GM12878 (cell line): ENCODE measurements at regions not wholly inside any gene's neighbourhood (a gene's known extent, or its start where the extent isn't known, plus 50 kb on each side); places are given as distances from the start of the nearest gene placed in this dataset.

Experiments
- ATAC-seq: fragments of 200-7000 bp; cut with Tn5 transposase; 3 replicates; pipeline ENCODE4 v1.9.1; 2020; ENCODE audit warnings: mild to moderate bottlenecking, moderate library complexity
- BruUV-seq: library from RNA; stranded (reverse); fragments of 400-500 nt; replicated peaks from 2 replicates; lab custom pipeline; 2021; lab: Mats Ljungman, UMichigan
- CTCF ChIA-PET: fragments of 300-600 bp; sonication (Branson Sonifier 250); formaldehyde crosslinking; extraction: SDS; loops from one replicate; lab custom pipeline; 2021; ENCODE audit warnings: inconsistent platforms; lab: Yijun Ruan, JAX
- POLR2A ChIA-PET: fragments of 350-600 bp; formaldehyde crosslinking; extraction: SDS; loops from one replicate; lab custom pipeline; 2021; ENCODE audit warnings: inconsistent platforms; lab: Charles Lee
- RAD21 ChIA-PET: fragments of 300-600 bp; sonication (Branson Sonifier 250); formaldehyde crosslinking; loops from one replicate; lab custom pipeline; 2023; ENCODE audit warnings: antibody characterized with exemption; ENCODE audit not compliant: unreplicated experiment; lab: Charles Lee
- SMC1A ChIA-PET: fragments of 300-600 bp; sonication (Branson Sonifier 250); formaldehyde crosslinking; loops from one replicate; lab custom pipeline; 2023; ENCODE audit not compliant: unreplicated experiment, uncharacterized antibody; lab: Charles Lee
- DNase-seq: peaks from one replicate; pipeline ENCODE4 v3.0.0-alpha.2; 2011; ENCODE audit warnings: low read depth, low spot score
- FAIRE-seq: peaks from 3 replicates; lab custom pipeline; 2011; peaks lifted over from hg19 to GRCh38; lab: Jason Lieb, UNC
- H2AFZ ChIP-seq: 2 replicates; pipeline ENCODE4 v1.6.0; 2011; ENCODE audit warnings: low read depth, low read length, control low read depth; ENCODE audit not compliant: control insufficient read depth
- H3K27ac ChIP-seq: 2 replicates; pipeline ENCODE4 v1.5.1; 2011; ENCODE audit warnings: control low read depth; ENCODE audit not compliant: control insufficient read depth, insufficient read depth
- H3K27me3 ChIP-seq, 2 experiments: replicated peaks in 1 of 2; 2 replicates each; pipeline versions ENCODE4 v1.6.0 to v1.6.1; 2011; ENCODE audit warnings: low read length in 1 of 2; ENCODE audit not compliant: control insufficient read depth in 2 of 2, insufficient read depth in 2 of 2
- H3K36me3 ChIP-seq, 2 experiments: 2 replicates each; pipeline ENCODE4 v1.5.1; 2011; ENCODE audit warnings: low read length in 1 of 2; ENCODE audit not compliant: control insufficient read depth in 2 of 2, insufficient read depth in 2 of 2
- H3K4me1 ChIP-seq: 2 replicates; pipeline ENCODE4 v1.6.1; 2011; ENCODE audit warnings: mild to moderate bottlenecking, low read length, moderate library complexity, mixed read lengths; ENCODE audit not compliant: control insufficient read depth, insufficient read depth
- H3K4me2 ChIP-seq: 2 replicates; pipeline ENCODE4 v1.6.0; 2011; ENCODE audit warnings: control low read depth; ENCODE audit not compliant: control insufficient read depth, insufficient read depth
- H3K4me3 ChIP-seq: fragments of 200-600 bp; sonication (generic); 2 replicates; pipeline ENCODE4 v1.5.1; 2016
- H3K79me2 ChIP-seq: 2 replicates; pipeline ENCODE4 v1.6.0; 2011; ENCODE audit warnings: low read length; ENCODE audit not compliant: control insufficient read depth, insufficient read depth
- H3K9ac ChIP-seq: 2 replicates; pipeline ENCODE4 v1.8.0; 2011; ENCODE audit warnings: low read length, control low read depth, mixed read lengths; ENCODE audit not compliant: control insufficient read depth, insufficient read depth
- H3K9me3 ChIP-seq: replicated peaks from 3 replicates; pipeline ENCODE4 v1.5.1; 2011; ENCODE audit warnings: mild to moderate bottlenecking, low read length; ENCODE audit not compliant: control insufficient read depth, insufficient read depth
- H4K20me1 ChIP-seq: 2 replicates; pipeline ENCODE4 v1.6.0; 2011; ENCODE audit not compliant: control insufficient read depth, insufficient read depth
- BRCA1 ChIP-seq: IDR thresholded peaks from 2 replicates; pipeline ENCODE4 v1.6.1; 2011; ENCODE audit warnings: low read depth, low read length, improper control_type of control experiment
- E2F4 ChIP-seq: IDR thresholded peaks from 2 replicates; pipeline ENCODE4 v1.6.1; 2012; ENCODE audit warnings: low read depth, low read length, improper control_type of control experiment
- MTA2 ChIP-seq: fragments of 450-650 bp; IDR thresholded peaks from 2 replicates; pipeline ENCODE4 v1.6.1; 2016; ENCODE audit warnings: low read depth, mild to moderate bottlenecking, moderate library complexity
- RUNX3 ChIP-seq: IDR thresholded peaks from 2 replicates; pipeline ENCODE4 v1.6.1; 2012; ENCODE audit warnings: low read length, inconsistent platforms
- SKIL ChIP-seq: fragments of 450-650 bp; IDR thresholded peaks from 2 replicates; pipeline ENCODE4 v1.6.1; 2017; ENCODE audit warnings: mild to moderate bottlenecking, low read depth, inconsistent platforms; ENCODE audit not compliant: poor library complexity, severe bottlenecking
- USF1 ChIP-seq: IDR thresholded peaks from 2 replicates; pipeline ENCODE4 v1.6.1; 2011; ENCODE audit warnings: borderline replicate concordance, low read depth, mild to moderate bottlenecking, moderate library complexity, mixed read lengths, low read length; ENCODE audit not compliant: insufficient read depth; ENCODE audit errors: extremely low read length
- WGBS: methylation state at CpG from one replicate; pipeline ENCODE4 v1.1.6; 2016; ENCODE audit warnings: low lambda C conversion rate; ENCODE audit not compliant: insufficient replicate concordance, insufficient coverage; ENCODE audit errors: missing lambda C conversion rate; 5-methylcytosine and 5-hydroxymethylcytosine counted together
- in situ Hi-C: fragments of 300-500 bp; cut with MboI; formaldehyde crosslinking; loops from 9 replicates; pipeline ENCODE4 v1.14.3; 2018; ENCODE audit warnings: mixed read lengths
- intact Hi-C: fragments of 100-400 bp; cut with micrococcal nuclease; formaldehyde crosslinking; loops from one replicate; pipeline ENCODE4 v1.14.2; 2022; ENCODE audit not compliant: unreplicated experiment
- TF ChIP-seq, protein P1 (sequence below): IDR thresholded peaks from 2 replicates; pipeline ENCODE4 v1.6.1; 2011; ENCODE audit warnings: mild to moderate bottlenecking, low read depth, low read length, moderate library complexity; ENCODE audit not compliant: insufficient replicate concordance
- TF ChIP-seq, protein P2 (sequence below): fragments of 450-650 bp; IDR thresholded peaks from 2 replicates; pipeline ENCODE4 v1.6.1; 2016; ENCODE audit warnings: mild to moderate bottlenecking

DNA sequence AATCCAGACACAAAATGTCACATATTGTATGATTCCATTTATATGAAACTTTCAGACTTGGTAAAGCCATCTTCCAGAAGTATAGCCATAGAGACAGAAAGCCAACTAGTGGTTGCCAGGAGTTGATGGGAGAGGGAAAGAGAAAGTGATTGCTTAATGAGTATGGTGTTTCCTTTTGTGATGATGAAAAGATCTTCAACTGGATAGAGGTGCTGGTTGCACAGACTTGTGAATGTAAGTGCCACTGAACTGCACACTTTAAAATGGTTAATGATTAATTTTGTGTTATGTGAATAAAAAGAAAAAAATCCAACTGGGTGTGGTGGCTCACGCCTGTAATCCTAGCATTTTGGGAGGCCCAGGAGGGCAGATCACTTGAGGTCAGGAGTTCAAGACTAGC, 135.3 kb upstream of the SLC1A4 start:
- H3K4me2 ChIP-seq, result no peak overlapping the region
- WGBS, result 91% methylated on average over 1 of the region's 1 CpG
- H3K27ac ChIP-seq, result no peak overlapping the region
- DNase-seq, result no peak
- no peaks in the 10 kb centered on the region for H3K79me2 ChIP-seq
- H3K27me3 ChIP-seq, result no peaks in the 10 kb centered on the region
- intact Hi-C loops, result no loop called here
- RAD21 ChIA-PET, result no interaction called here
- H3K4me1 ChIP-seq, result peaks cover 10% of the 10 kb centered on the region
- CTCF ChIA-PET, result interaction anchor here (1.6 to 1.9 kb wide), 2 partner anchors 8 to 22 kb away, joined by 4 to 5 read pairs; no protein-coding TSS in a partner anchor
- no peak for FAIRE-seq
- H4K20me1 ChIP-seq, result no peaks in the 10 kb centered on the region
- no peak overlapping the region for H2AFZ ChIP-seq
- H3K36me3 ChIP-seq, result no peaks in the 10 kb centered on the region
- in situ Hi-C loops, result no loop called here
- SMC1A ChIA-PET, result no interaction called here
- H3K9ac ChIP-seq, result no peak overlapping the region
- ATAC-seq, result no peak
- H3K9me3 ChIP-seq, result no peaks in the 10 kb centered on the region
- no peak for TF ChIP-seq BRCA1
- no peak for TF ChIP-seq SKIL
- no peak for TF ChIP-seq MTA2
- POLR2A ChIA-PET, result no interaction called here
- no peak overlapping the region for H3K4me3 ChIP-seq
- no TSS peak for BruUV-seq

- no TSS peak for BruUV-seq
- CTCF ChIA-PET, result interaction anchor here (1.6 kb wide), 1 partner anchor 23 kb away, joined by 4 read pairs; no protein-coding TSS in a partner anchor
- no peaks in the 10 kb centered on the region for H3K27me3 ChIP-seq
- no peaks in the 10 kb centered on the region for H4K20me1 ChIP-seq
- SMC1A ChIA-PET, result no interaction called here
- peaks cover 15% of the 10 kb centered on the region for H3K4me1 ChIP-seq
- no peak overlapping the region for H3K9ac ChIP-seq
- no peak overlapping the region for H3K4me3 ChIP-seq
- no peaks in the 10 kb centered on the region; the same call in 1 of the 2 replicates for H3K79me2 ChIP-seq
- H3K4me2 ChIP-seq, result no peak overlapping the region
- POLR2A ChIA-PET, result no interaction called here
- H2AFZ ChIP-seq, result peak overlapping the region; percentile 35
- intact Hi-C loops (no loop called here), in situ Hi-C loops (no loop called here)
- FAIRE-seq, result no peak
- no peaks in the 10 kb centered on the region for H3K36me3 ChIP-seq
- DNase-seq, result no peak
- WGBS, result 42% methylated on average over 1 of the region's 1 CpG
- RAD21 ChIA-PET, result no interaction called here
- H3K9me3 ChIP-seq, result no peaks in the 10 kb centered on the region
- no peak; the same call in 2 of the 3 replicates for ATAC-seq
- H3K27ac ChIP-seq, result no peak overlapping the region
- TF ChIP-seq E2F4 (no peak), USF1 (peak; percentile 22), RUNX3 (0 out of 2 replicates have a peak, but pooled peaks have one; percentile 16)
- TF ChIP-seq, protein P1, sequence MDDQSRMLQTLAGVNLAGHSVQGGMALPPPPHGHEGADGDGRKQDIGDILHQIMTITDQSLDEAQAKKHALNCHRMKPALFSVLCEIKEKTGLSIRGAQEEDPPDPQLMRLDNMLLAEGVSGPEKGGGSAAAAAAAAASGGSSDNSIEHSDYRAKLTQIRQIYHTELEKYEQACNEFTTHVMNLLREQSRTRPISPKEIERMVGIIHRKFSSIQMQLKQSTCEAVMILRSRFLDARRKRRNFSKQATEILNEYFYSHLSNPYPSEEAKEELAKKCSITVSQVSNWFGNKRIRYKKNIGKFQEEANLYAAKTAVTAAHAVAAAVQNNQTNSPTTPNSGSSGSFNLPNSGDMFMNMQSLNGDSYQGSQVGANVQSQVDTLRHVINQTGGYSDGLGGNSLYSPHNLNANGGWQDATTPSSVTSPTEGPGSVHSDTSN, result peak; percentile 26
- TF ChIP-seq, protein P2, sequence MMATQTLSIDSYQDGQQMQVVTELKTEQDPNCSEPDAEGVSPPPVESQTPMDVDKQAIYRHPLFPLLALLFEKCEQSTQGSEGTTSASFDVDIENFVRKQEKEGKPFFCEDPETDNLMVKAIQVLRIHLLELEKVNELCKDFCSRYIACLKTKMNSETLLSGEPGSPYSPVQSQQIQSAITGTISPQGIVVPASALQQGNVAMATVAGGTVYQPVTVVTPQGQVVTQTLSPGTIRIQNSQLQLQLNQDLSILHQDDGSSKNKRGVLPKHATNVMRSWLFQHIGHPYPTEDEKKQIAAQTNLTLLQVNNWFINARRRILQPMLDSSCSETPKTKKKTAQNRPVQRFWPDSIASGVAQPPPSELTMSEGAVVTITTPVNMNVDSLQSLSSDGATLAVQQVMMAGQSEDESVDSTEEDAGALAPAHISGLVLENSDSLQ, result peak; percentile 73
These were observed 134.4 kb upstream of the SLC1A4 start for GRCh38 chr2:64854773-64855237.
